DND-41 (cell line): ENCODE measurements at regions not wholly inside any gene's neighbourhood (a gene's known extent, or its start where the extent isn't known, plus 50 kb on each side); places are given as distances from the start of the nearest gene placed in this dataset.

Source experiments
- ATAC-seq: fragments of 200-7000 bp; cut with Tn5 transposase; 3 replicates; pipeline ENCODE4 v1.9.1; 2021; ENCODE audit warnings: low read depth; ENCODE audit not compliant: insufficient read depth
- DNase-seq: peaks from one replicate; pipeline ENCODE4 v3.0.0-alpha.2; 2020
- H2AFZ ChIP-seq: 2 replicates; pipeline ENCODE4 v1.6.0; 2012; ENCODE audit warnings: low read depth, low read length
- H3K27ac ChIP-seq: 2 replicates; pipeline ENCODE4 v1.5.1; 2012; ENCODE audit warnings: low read length, inconsistent platforms
- H3K27me3 ChIP-seq: fragments of 200-600 bp; sonication (generic); 2 replicates; pipeline ENCODE4 v1.6.0; 2012; ENCODE audit warnings: low read length, mild to moderate bottlenecking, inconsistent platforms; ENCODE audit not compliant: insufficient read depth, poor library complexity
- H3K36me3 ChIP-seq: 2 replicates; pipeline ENCODE4 v1.5.1; 2012; ENCODE audit warnings: low read length, inconsistent platforms; ENCODE audit not compliant: insufficient read depth
- H3K4me1 ChIP-seq: 2 replicates; pipeline ENCODE4 v1.5.1; 2012; ENCODE audit warnings: mild to moderate bottlenecking, low read length; ENCODE audit not compliant: insufficient read depth
- H3K4me2 ChIP-seq: 2 replicates; pipeline ENCODE4 v1.6.0; 2012; ENCODE audit warnings: mild to moderate bottlenecking, moderate library complexity, low read length, inconsistent platforms; ENCODE audit not compliant: insufficient read depth
- H3K4me3 ChIP-seq, 2 experiments: fragments of 200-600 bp in 1 of 2; shearing (Covaris generic) in 1 of 2; 2 replicates each; pipeline ENCODE4 v1.5.1; 2012 to 2016; ENCODE audit warnings: inconsistent platforms in 2 of 2, low read length in 2 of 2, mild to moderate bottlenecking in 2 of 2, low read depth in 1 of 2, moderate library complexity in 1 of 2
- H3K79me2 ChIP-seq: 2 replicates; pipeline ENCODE4 v1.6.0; 2012; ENCODE audit warnings: low read length, inconsistent platforms; ENCODE audit not compliant: insufficient read depth
- H3K9ac ChIP-seq: 2 replicates; pipeline ENCODE4 v1.6.0; 2012; ENCODE audit warnings: low read depth, mild to moderate bottlenecking, inconsistent platforms, low read length, moderate library complexity
- H3K9me3 ChIP-seq: 2 replicates; pipeline ENCODE4 v1.5.1; 2012; ENCODE audit warnings: low read length, moderate library complexity, mild to moderate bottlenecking, inconsistent platforms; ENCODE audit not compliant: insufficient read depth, severe bottlenecking
- H4K20me1 ChIP-seq: 2 replicates; pipeline ENCODE4 v1.6.0; 2012; ENCODE audit warnings: low read length; ENCODE audit not compliant: insufficient read depth
- EZH2 ChIP-seq: IDR thresholded peaks from 3 replicates; pipeline ENCODE4 v1.6.1; 2012; ENCODE audit warnings: borderline replicate concordance, low read depth, mild to moderate bottlenecking, moderate library complexity, low read length, inconsistent platforms; ENCODE audit not compliant: severe bottlenecking
- TF ChIP-seq, protein P1 (sequence below): IDR thresholded peaks from 2 replicates; pipeline ENCODE4 v1.5.1; 2012; ENCODE audit warnings: borderline replicate concordance, low read length, moderate library complexity, mild to moderate bottlenecking; ENCODE audit not compliant: poor library complexity, severe bottlenecking; ENCODE audit errors: extremely low read depth

DNA sequence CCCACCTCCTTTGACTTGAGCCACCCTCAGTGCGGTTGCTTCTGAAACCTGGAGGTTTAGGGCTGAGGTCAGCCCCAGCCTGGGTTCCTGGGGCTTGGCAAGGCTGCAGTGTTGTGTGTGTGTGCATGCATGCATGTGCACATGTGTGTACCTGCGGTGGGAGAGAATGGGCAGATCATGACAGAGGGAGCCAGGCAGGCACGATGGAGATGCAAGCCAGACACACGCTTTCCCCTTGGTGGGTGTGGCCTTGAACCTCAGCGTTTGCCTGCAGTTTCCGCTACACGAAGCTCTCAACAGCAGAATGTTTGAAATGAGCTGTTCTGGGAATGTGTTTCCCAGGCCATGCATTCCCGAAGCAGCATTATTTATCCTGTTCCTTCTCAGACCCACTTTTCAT lies 65.9 kb upstream of the RAPGEF1 start:
- Histone ChIP-seq H2AFZ (no peak overlapping the region), H3K4me1 (no peaks in the 10 kb centered on the region), H3K9ac (no peak overlapping the region), H3K27ac (no peak overlapping the region), H3K79me2 (no peaks in the 10 kb centered on the region), H3K4me3 (no peak overlapping the region), H3K9me3 (no peaks in the 10 kb centered on the region), H3K4me2 (no peak overlapping the region), H4K20me1 (no peaks in the 10 kb centered on the region; the same call in none of the 2 replicates), H3K27me3 (peaks cover 3% of the 10 kb centered on the region), H3K36me3 (no peaks in the 10 kb centered on the region)
- no peak for DNase-seq
- TF ChIP-seq, protein P1, sequence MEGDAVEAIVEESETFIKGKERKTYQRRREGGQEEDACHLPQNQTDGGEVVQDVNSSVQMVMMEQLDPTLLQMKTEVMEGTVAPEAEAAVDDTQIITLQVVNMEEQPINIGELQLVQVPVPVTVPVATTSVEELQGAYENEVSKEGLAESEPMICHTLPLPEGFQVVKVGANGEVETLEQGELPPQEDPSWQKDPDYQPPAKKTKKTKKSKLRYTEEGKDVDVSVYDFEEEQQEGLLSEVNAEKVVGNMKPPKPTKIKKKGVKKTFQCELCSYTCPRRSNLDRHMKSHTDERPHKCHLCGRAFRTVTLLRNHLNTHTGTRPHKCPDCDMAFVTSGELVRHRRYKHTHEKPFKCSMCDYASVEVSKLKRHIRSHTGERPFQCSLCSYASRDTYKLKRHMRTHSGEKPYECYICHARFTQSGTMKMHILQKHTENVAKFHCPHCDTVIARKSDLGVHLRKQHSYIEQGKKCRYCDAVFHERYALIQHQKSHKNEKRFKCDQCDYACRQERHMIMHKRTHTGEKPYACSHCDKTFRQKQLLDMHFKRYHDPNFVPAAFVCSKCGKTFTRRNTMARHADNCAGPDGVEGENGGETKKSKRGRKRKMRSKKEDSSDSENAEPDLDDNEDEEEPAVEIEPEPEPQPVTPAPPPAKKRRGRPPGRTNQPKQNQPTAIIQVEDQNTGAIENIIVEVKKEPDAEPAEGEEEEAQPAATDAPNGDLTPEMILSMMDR, result no peak
- no peak for TF ChIP-seq EZH2
- ATAC-seq, result no peak

DNA sequence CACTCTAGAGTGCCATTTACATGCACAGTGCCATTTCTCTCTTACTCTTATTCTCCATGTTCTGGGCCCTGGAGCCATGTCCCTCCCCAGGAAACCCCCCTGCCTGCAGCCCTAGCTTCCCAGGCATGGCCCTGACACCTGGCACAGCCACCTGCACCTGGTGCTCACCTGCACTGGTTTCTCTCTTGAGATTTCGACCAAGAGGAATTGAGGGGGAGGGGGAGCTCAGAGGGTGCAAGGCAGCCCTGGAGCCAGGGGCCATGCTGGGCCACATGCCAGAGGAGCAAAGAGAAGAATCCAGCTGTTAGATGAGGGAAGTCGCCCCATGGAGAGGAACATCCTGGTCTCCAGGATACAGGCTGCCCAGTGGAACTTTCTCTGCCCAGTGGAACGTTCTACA lies 65.0 kb upstream of the RAPGEF1 start:
- DNase-seq, result no peak
- Histone ChIP-seq H3K36me3 (no peaks in the 10 kb centered on the region), H3K4me1 (no peaks in the 10 kb centered on the region), H3K9ac (no peak overlapping the region), H3K4me3 (no peak overlapping the region), H4K20me1 (peaks cover 2% of the 10 kb centered on the region), H3K9me3 (no peaks in the 10 kb centered on the region), H3K27ac (no peak overlapping the region), H3K27me3 (peaks cover 3% of the 10 kb centered on the region), H3K4me2 (no peak overlapping the region), H2AFZ (no peak overlapping the region), H3K79me2 (no peaks in the 10 kb centered on the region)
- TF ChIP-seq EZH2, result no peak
- TF ChIP-seq, protein P1, result no peak
- no peak for ATAC-seq

DNA sequence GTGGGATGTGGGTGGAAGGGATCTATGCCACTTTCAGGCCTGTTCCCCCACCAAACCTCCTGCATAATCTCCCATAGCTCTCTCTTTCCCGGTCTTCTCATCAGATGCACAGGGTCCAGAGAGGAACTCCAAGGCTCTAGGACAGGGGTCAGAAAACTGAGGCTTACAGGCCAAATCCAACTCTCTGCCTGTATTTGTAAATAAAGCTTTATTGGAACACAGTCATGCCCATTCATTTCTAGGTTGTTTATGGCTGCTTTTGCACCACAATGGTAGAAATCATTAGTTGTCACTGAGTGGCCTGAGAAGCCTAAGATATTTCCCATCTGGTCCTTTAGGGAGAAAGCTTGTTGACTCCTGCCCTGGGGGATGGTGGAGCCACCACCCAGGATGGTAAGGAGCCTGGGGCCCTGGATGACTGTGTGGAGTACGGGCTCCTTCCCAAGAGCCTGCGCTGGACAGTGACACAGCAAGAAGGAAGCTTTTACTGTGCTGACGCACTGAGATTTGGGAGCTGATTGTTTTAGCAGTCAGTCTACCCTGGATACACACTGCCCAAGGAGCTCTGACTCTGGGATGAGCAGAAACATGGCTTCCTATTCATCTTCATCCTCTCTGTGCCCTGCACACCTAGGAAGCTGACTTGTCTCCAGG lies 64.0 kb upstream of the RAPGEF1 start:
- H4K20me1 ChIP-seq, result peaks cover 7% of the 10 kb centered on the region
- H3K4me1 ChIP-seq, result no peaks in the 10 kb centered on the region
- DNase-seq (no peak), ATAC-seq (no peak)
- H3K79me2 ChIP-seq, result no peaks in the 10 kb centered on the region
- no peaks in the 10 kb centered on the region for H3K36me3 ChIP-seq
- no peak overlapping the region for H3K27ac ChIP-seq
- TF ChIP-seq, protein P1, result no peak
- no peak for TF ChIP-seq EZH2
- H3K4me2 ChIP-seq, result no peak overlapping the region
- H2AFZ ChIP-seq, result no peak overlapping the region
- H3K4me3 ChIP-seq, result no peak overlapping the region
- H3K27me3 ChIP-seq, result no peaks in the 10 kb centered on the region
- no peak overlapping the region for H3K9ac ChIP-seq
- no peaks in the 10 kb centered on the region for H3K9me3 ChIP-seq
